ENCODE measurements at regions not wholly inside any gene's neighbourhood (a gene's known extent, or its start where the extent isn't known, plus 50 kb on each side); places are given as distances from the start of the nearest gene placed in this dataset.

DNA sequence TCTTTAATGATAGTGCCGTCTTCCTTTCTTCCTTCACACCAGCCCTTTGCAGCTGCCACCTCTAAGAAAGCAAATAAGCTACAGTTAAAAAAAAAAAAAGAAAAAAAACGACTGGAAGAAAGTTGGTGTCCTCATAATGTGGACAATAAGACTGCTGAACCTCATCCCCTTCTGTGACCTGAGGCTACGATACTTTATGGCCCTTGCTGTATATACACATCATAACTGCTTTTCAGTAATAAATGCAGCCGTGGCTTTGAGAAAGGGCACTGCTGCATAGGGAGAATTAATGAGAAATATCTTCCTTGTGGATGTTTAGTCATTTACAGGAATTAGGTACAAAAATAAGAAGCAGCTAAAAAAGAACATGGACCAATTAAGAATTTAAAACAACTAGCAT, 333.8 kb upstream of the ADGRL2 start:
- Histone ChIP-seq H3K36me3 (replicated peaks in 1 of 2; ENCODE audit: control insufficient read depth in 1 of 2, insufficient read depth in 2 of 2, low read length in 2 of 2) (no peaks in the 10 kb centered on the region), H3K27ac (ENCODE audit: extremely low read length, insufficient read depth, low read length) (no peak overlapping the region), H3K4me3 (replicated peaks in 1 of 3; ENCODE audit: insufficient read depth in 1 of 3, low read depth in 2 of 3, low read length in 3 of 3) (no peak overlapping the region), H3K9me3 (ENCODE audit: low read length) (peaks cover 8% of the 10 kb centered on the region; the same call in 1 of the 2 replicates), H2AFZ (ENCODE audit: low read length) (no peak overlapping the region), H3K9ac (ENCODE audit: insufficient read depth, low read depth, low read length) (no peak overlapping the region), H3K4me2 (ENCODE audit: low read depth, low read length) (no peak overlapping the region), H3K4me1 (ENCODE audit: insufficient read depth, low read length) (no peaks in the 10 kb centered on the region), H3K27me3 (ENCODE audit: control insufficient read depth in 1 of 2, insufficient read depth in 2 of 2, low read length in 2 of 2) (no peaks in the 10 kb centered on the region; a peak in 1 of 5 replicates), H3K79me2 (ENCODE audit: insufficient read depth, low read length) (no peaks in the 10 kb centered on the region), H4K20me1 (ENCODE audit: insufficient read depth, low read length) (no peaks in the 10 kb centered on the region)
- ATAC-seq: no peak
- no peak for DNase-seq (ENCODE audit: low spot score)
- no peak for TF ChIP-seq ZNF260 (CRISPR knock-in tag; IDR thresholded peaks at IDR 0.05; ENCODE audit: borderline replicate concordance, low read depth)
- FAIRE-seq: no peak
- CTCF ChIA-PET (ENCODE audit: low intra/inter-chr PET ratio, low total read pairs): no interaction called here
- no TSS peak for BruUV-seq (replicated peaks)
- POLR2A ChIA-PET: no interaction called here
- intact Hi-C loops (cut with micrococcal nuclease; ENCODE audit: unreplicated experiment) (no loop called here), in situ Hi-C loops (cut with HindIII; ENCODE audit: extremely low pct_ligation_motif_present, low pct_unique_long_range_greater_than_20kb) (no loop called here)
- WGBS (ENCODE audit: low lambda C conversion rate): 3% methylated on average over 4 of the region's 4 CpGs

DNA sequence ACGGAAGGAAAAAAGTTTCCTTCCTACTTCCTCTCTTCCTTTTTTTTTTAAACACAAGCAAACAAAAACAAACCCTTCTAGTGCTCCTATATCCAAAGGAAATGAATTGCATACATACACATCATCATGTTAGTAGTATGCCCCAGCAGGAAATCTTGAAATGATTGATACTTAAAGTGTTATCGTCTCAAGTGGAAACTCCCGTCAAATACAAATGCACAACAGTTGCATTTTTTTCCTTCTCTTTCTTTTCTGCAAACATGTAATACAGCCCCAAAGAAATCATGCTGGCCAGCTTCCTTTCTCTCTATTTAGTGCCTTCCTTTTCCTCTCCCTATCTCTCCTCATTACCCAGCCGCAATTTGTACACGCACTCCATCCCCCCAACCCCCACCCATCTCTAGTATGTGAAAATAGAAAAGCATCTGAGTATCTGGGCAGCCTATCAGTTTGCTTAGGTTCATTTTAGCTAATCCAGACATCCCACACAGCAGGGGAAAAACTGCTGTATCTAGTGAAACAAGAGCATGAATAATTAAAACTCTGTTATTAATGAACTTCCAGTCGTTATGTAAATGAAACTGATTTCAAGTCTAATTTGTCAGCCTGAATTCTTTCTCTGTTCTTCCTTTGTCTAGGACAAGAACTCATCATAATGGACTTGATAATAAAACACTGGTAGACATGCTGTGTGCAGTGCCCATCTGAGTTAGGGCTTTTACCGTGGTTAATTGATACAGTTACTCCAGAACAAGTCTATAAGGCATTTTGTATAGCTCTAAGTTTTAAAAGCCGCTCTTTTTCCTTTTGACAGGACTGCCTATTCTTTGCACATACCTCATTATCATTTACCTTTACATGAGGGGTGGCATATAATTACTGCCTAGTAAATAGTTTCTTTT, 336.5 kb upstream of the ADGRL2 start:
- intact Hi-C loops (cut with micrococcal nuclease; ENCODE audit: unreplicated experiment): no loop called here
- in situ Hi-C loops (cut with HindIII; ENCODE audit: extremely low pct_ligation_motif_present, low pct_unique_long_range_greater_than_20kb): no loop called here
- Histone ChIP-seq H3K36me3 (replicated peaks in 1 of 2; ENCODE audit: control insufficient read depth in 1 of 2, insufficient read depth in 2 of 2, low read length in 2 of 2) (no peaks in the 10 kb centered on the region), H2AFZ (ENCODE audit: low read length) (no peak overlapping the region), H3K27me3 (ENCODE audit: control insufficient read depth in 1 of 2, insufficient read depth in 2 of 2, low read length in 2 of 2) (no peaks in the 10 kb centered on the region; a peak in 1 of 5 replicates), H3K27ac (ENCODE audit: extremely low read length, insufficient read depth, low read length) (no peak overlapping the region), H3K9me3 (ENCODE audit: low read length) (peaks cover 18% of the 10 kb centered on the region; the same call in 1 of the 2 replicates), H3K4me3 (replicated peaks in 1 of 3; ENCODE audit: insufficient read depth in 1 of 3, low read depth in 2 of 3, low read length in 3 of 3) (no peak overlapping the region), H3K9ac (ENCODE audit: insufficient read depth, low read depth, low read length) (no peak overlapping the region), H3K4me2 (ENCODE audit: low read depth, low read length) (no peak overlapping the region), H3K79me2 (ENCODE audit: insufficient read depth, low read length) (no peaks in the 10 kb centered on the region), H3K4me1 (ENCODE audit: insufficient read depth, low read length) (no peaks in the 10 kb centered on the region), H4K20me1 (ENCODE audit: insufficient read depth, low read length) (no peaks in the 10 kb centered on the region)
- TF ChIP-seq, protein P1, sequence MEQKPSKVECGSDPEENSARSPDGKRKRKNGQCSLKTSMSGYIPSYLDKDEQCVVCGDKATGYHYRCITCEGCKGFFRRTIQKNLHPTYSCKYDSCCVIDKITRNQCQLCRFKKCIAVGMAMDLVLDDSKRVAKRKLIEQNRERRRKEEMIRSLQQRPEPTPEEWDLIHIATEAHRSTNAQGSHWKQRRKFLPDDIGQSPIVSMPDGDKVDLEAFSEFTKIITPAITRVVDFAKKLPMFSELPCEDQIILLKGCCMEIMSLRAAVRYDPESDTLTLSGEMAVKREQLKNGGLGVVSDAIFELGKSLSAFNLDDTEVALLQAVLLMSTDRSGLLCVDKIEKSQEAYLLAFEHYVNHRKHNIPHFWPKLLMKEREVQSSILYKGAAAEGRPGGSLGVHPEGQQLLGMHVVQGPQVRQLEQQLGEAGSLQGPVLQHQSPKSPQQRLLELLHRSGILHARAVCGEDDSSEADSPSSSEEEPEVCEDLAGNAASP (CRISPR knock-in tag; IDR thresholded peaks at IDR 0.05; ENCODE audit: borderline replicate concordance): no peak
- TF ChIP-seq STAT5B (CRISPR knock-in tag; IDR thresholded peaks at IDR 0.05) (no peak), ZBTB8A (CRISPR knock-in tag; IDR thresholded peaks at IDR 0.05; ENCODE audit: borderline replicate concordance, low read depth) (no peak)
- no peak for FAIRE-seq
- ChIA-PET POLR2A (no interaction called here), CTCF (ENCODE audit: low intra/inter-chr PET ratio, low total read pairs) (no interaction called here)
- 29% methylated on average over 8 of the region's 8 CpGs for WGBS (ENCODE audit: low lambda C conversion rate)
- ATAC-seq: no peak
- DNase-seq (ENCODE audit: low spot score): no peak
- BruUV-seq (replicated peaks): no TSS peak

All from HepG2 (cell line).